Heart left ventricle (tissue), 16 donors: ENCODE measurements at regions not wholly inside any gene's neighbourhood (a gene's known extent, or its start where the extent isn't known, plus 50 kb on each side); places are given as distances from the start of the nearest gene placed in this dataset.

Experiments used
- ATAC-seq, 4 donors: fragments of 200-7000 bp; cut with Tn5 transposase; one replicate each; pipeline ENCODE4 v1.9.1; 2020 to 2022; ENCODE audit warnings: moderate library complexity in 4 of 4, mild to moderate bottlenecking in 3 of 4, moderate number of reproducible peaks in 1 of 4
- DNase-seq, 5 donors: peaks; one replicate each; pipeline ENCODE4 v3.0.0-alpha.2; 2020
- H3K27ac ChIP-seq, 12 donors: fragments of 200-600 bp; sonication (generic) in 4 of 12; one replicate each; pipeline versions ENCODE4 v1.5.0 to v1.8.0; 2016 to 2022; ENCODE audit warnings: mild to moderate bottlenecking in 2 of 12
- H3K27me3 ChIP-seq, 9 donors: fragments of 200-600 bp; sonication (generic) in 2 of 9; one replicate each; pipeline versions ENCODE4 v1.5.1 to v1.8.0; 2016 to 2022; ENCODE audit warnings: mild to moderate bottlenecking in 3 of 9
- H3K36me3 ChIP-seq, 9 donors: fragments of 200-600 bp; sonication (generic) in 2 of 9; one replicate each; pipeline versions ENCODE4 v1.5.0 to v1.8.0; 2018 to 2022; ENCODE audit warnings: mild to moderate bottlenecking in 2 of 9
- H3K4me1 ChIP-seq, 12 donors: fragments of 200-600 bp; sonication (generic) in 4 of 12; one replicate each; pipeline versions ENCODE4 v1.5.0 to v1.8.0; 2016 to 2022; ENCODE audit warnings: mild to moderate bottlenecking in 3 of 12
- H3K4me3 ChIP-seq, 12 donors: fragments of 200-600 bp; sonication (generic) in 4 of 12; one replicate each; pipeline versions ENCODE4 v1.5.0 to v1.8.0; 2017 to 2022; ENCODE audit warnings: mild to moderate bottlenecking in 9 of 12, moderate library complexity in 4 of 12
- H3K9me3 ChIP-seq, 12 donors: fragments of 200-600 bp; sonication (generic) in 4 of 12; one replicate each; pipeline versions ENCODE4 v1.5.0 to v1.8.0; 2016 to 2022; ENCODE audit warnings: mild to moderate bottlenecking in 1 of 12
- POLR2A ChIP-seq, 2 donors: fragments of 450-650 bp; IDR thresholded peaks; one replicate each; pipeline ENCODE4 v1.6.1; 2017; ENCODE audit warnings: antibody characterized with exemption in 2 of 2, mild to moderate bottlenecking in 2 of 2, moderate library complexity in 2 of 2
- WGBS, 4 donors: extraction: QIAGEN DNeasy Blood & Tissue Kit in 2 of 4; methylation state at CpG; one replicate each; pipeline versions ENCODE4 v1.1.5 to v1.1.7; 2013 to 2018; 5-methylcytosine and 5-hydroxymethylcytosine counted together
- intact Hi-C, 10 donors: fragments of 100-400 bp; cut with DNase I; formaldehyde crosslinking; loops; one replicate each; pipeline versions ENCODE4 v1.11.1 to v1.14.2; 2022
- TF ChIP-seq, protein P1 (sequence below), 12 donors: fragments of 200-600 bp; sonication (generic) in 4 of 12; IDR thresholded peaks; one replicate each; pipeline versions ENCODE4 v1.5.0 to v1.8.0; 2018 to 2022; ENCODE audit warnings: antibody characterized with exemption in 12 of 12, mild to moderate bottlenecking in 5 of 12
- donor health status: ischemic (EF 13 %, LVEDD 7.1; RV severe dilation, severe dysfunction).
- donor health status: healthy with polysubstance abuse.
- donor health status: DM: no; HTN: yes; CAD: no.
- donor health status: DM: no; HTN: no; CAD: no.
- donor health status: ischemic (EF 25% LVEDD 6.9; RV normal size, moderate dysfunction).
- donor health status: ischemic (EF 25% LVEDD 5.7; RV mildly dilated, moderate dysfunction).
- donor health status: healthy.
- donor health status: DM: yes; HTN: yes; CAD: no.
- donor health status: ischemic (EF 35%, LVEDD 5.7; RV mildly dilated, moderate dysfunction).
- donor health status: nonischemic (EF 11% LVEDD 7.7; RV severe dilation, severe dysfunction).
- donor health status: DM: yes; HTN: yes; CAD: no.
- donor health status: PGD.
- donor health status: ischemic (EF 29% LVEDD 5.4; RV normal size, mild dysfunction).
- donor health status: nonischemic (EF 23%, LVEDD 6.1; RV moderate dilation, normal function).

DNA sequence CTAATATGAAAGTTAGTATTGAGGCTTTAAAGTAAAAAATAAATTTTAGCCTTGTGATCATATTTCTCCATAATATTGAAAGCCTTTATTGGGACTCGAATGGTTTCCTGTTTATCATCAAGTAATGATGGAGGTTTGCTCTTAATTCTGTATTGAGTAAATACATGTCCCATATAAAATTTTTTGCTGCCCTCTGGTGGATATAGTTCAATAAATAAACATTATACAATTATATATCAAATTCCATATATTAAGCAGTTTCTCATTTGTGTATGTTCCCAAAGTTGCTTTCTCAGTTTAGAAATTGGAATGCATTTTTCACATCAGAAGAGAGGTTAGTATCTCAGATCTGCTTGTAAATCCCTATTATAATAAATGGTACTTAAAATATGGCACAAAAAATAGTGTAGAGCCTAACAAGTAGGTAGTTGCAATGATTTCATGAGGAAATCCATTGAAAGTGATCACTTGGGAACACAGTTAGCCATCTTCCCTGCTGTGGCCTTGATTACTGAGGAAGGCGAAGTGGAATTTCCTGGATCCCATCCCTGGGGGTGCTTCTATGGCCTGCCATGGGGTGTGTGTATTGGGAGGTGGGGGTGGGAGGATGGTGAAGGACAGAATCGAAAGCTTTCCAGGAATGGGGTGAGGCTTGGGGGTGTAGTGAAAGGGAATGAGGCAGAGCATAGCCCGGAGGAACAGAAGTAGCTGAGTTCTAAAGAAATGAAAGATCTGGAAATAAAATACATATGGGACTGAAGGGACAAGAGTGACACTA is 84.1 kb upstream of the C21orf91 start:
- peaks cover 0 to 19% (median 13%) of the 10 kb centered on the region in 12 donors for H3K4me1 ChIP-seq
- intact Hi-C loops = loop anchor here in 9 of 10 donors (1.0 to 10.0 kb wide), 7 partner anchors 82 to 291 kb away; partner anchors contain the start of genes C21orf91 (in 3 of the 9) and BTG3 (in 1 of the 9)
- no peak for TF ChIP-seq POLR2A (IDR thresholded peaks at IDR 0.05)
- TF ChIP-seq, protein P1, sequence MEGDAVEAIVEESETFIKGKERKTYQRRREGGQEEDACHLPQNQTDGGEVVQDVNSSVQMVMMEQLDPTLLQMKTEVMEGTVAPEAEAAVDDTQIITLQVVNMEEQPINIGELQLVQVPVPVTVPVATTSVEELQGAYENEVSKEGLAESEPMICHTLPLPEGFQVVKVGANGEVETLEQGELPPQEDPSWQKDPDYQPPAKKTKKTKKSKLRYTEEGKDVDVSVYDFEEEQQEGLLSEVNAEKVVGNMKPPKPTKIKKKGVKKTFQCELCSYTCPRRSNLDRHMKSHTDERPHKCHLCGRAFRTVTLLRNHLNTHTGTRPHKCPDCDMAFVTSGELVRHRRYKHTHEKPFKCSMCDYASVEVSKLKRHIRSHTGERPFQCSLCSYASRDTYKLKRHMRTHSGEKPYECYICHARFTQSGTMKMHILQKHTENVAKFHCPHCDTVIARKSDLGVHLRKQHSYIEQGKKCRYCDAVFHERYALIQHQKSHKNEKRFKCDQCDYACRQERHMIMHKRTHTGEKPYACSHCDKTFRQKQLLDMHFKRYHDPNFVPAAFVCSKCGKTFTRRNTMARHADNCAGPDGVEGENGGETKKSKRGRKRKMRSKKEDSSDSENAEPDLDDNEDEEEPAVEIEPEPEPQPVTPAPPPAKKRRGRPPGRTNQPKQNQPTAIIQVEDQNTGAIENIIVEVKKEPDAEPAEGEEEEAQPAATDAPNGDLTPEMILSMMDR (IDR thresholded peaks at IDR 0.05) = peak in 10 of 12 donors; percentile 21 to 55 (median 42)
- WGBS, 4 donors = 55 to 59% (median 57%) methylated on average over 4 of the region's 4 CpGs
- peaks cover 0 to 13% (median 0%) of the 10 kb centered on the region in 12 donors for H3K9me3 ChIP-seq
- ATAC-seq = no peak
- no peaks in the 10 kb centered on the region for H3K36me3 ChIP-seq
- H3K27me3 ChIP-seq = no peaks in the 10 kb centered on the region
- DNase-seq = no peak
- H3K4me3 ChIP-seq = no peak overlapping the region
- no peak overlapping the region for H3K27ac ChIP-seq

DNA sequence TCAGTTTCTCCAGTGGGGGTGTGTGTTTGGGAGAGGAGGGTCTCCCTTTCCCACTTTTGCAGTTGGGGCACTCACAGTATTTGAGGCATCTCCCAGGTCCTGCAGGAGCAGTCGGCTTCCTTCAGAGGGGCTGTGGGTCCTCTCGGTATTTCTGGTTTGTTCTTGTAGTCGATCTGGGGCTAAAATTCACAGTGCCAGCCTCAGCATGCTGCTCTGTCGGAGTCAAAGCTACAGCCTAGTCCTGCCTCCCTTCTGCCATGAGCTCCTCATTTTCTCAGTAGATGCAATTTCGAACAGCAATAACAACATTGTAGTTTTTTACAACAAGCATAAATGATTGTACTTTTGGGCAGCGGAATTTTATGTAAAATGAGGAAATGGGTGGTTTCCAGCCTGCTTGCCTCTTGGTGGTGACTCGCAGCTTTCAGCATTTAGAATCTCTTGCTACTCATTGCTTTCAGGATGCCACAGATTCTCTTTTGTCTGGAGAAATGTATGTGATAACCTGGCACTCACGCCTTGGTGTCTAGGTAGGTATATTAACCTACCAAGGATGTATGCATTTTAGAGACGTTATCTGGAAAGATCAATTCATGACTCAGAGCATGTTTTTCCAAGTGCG is 82.4 kb upstream of the C21orf91 start:
- Histone ChIP-seq H3K4me3 (no peak overlapping the region), H3K36me3 (no peaks in the 10 kb centered on the region), H3K27ac (peak overlapping the region in 10 of 12 donors; percentile 6 to 87 (median 60)), H3K9me3 (peaks cover 0 to 15% (median 0%) of the 10 kb centered on the region in 12 donors), H3K27me3 (no peaks in the 10 kb centered on the region), H3K4me1 (peaks cover 0 to 19% (median 13%) of the 10 kb centered on the region in 12 donors)
- 67 to 71% (median 70%) methylated on average over 10 of the region's 10 CpGs for WGBS, 4 donors
- TF ChIP-seq, protein P1 (IDR thresholded peaks at IDR 0.05) = no peak
- TF ChIP-seq POLR2A (IDR thresholded peaks at IDR 0.05) = no peak
- DNase-seq (no peak), ATAC-seq (no peak)
- intact Hi-C loops = loop anchor here (1.0 to 10.0 kb wide), 8 partner anchors 81 to 289 kb away; partner anchors contain the start of genes C21orf91 (in 5 of the 10) and BTG3 (in 1 of the 10)

- peak in 1 of 4 donors; percentile 59 for ATAC-seq
- WGBS, 4 donors = 55 to 63% (median 59%) methylated on average over 5 of the region's 5 CpGs
Observed at GRCh38 chr21:17900990-17901385, 81.8 kb upstream of the C21orf91 start.

More at GRCh38 chr21:17900990-17901385, 81.8 kb upstream of the C21orf91 start:
- Histone ChIP-seq H3K27ac (peak overlapping the region in 11 of 12 donors; percentile 6 to 87 (median 59)), H3K36me3 (no peaks in the 10 kb centered on the region), H3K9me3 (peaks cover 0 to 15% (median 0%) of the 10 kb centered on the region in 12 donors), H3K27me3 (no peaks in the 10 kb centered on the region), H3K4me3 (no peak overlapping the region), H3K4me1 (peaks cover 0 to 19% (median 13%) of the 10 kb centered on the region in 12 donors)
- intact Hi-C loops = loop anchor here in 7 of 10 donors (2.0 to 10.0 kb wide), 6 partner anchors 82 to 289 kb away; partner anchors contain the start of genes C21orf91 (in 5 of the 7) and BTG3 (in 1 of the 7)
- no peak for TF ChIP-seq POLR2A (IDR thresholded peaks at IDR 0.05)
- TF ChIP-seq, protein P1 (IDR thresholded peaks at IDR 0.05) = no peak
- DNase-seq = peak in 2 of 5 donors; percentile 13 to 40
